ENCODE measurements at regions not wholly inside any gene's neighbourhood (a gene's known extent, or its start where the extent isn't known, plus 50 kb on each side); places are given as distances from the start of the nearest gene placed in this dataset.
"Not testable (repeated sequence)": the region's sequence is repeated elsewhere in the genome, so short reads cannot be mapped to it uniquely, and the experiment has no call there.

- DNase-seq: no peak
Observed at GRCh38 chr2:34005901-34006300, 406.8 kb upstream of the FAM98A start.

GRCh38 chr2:34004936-34005335 is 405.8 kb upstream of the FAM98A start:
- peak in 18 of 51 donors; percentile 2 to 49 (median 12) for DNase-seq

- DNase-seq: peak in 1 of 51 donors; percentile 1
Observed at GRCh38 chr2:34003795-34004194, 404.7 kb upstream of the FAM98A start.

- DNase-seq: no peak
Observed at GRCh38 chr2:34001557-34001956, 402.5 kb upstream of the FAM98A start.

- no peak for DNase-seq
Observed at GRCh38 chr2:33984131-33984530, 385.0 kb upstream of the FAM98A start.

GRCh38 chr2:33978471-33978870 is 379.4 kb upstream of the FAM98A start:
- no peak for DNase-seq

- no peak for DNase-seq
Observed at GRCh38 chr2:33975498-33975897, 376.4 kb upstream of the FAM98A start.

GRCh38 chr2:33967103-33967502 is 368.0 kb upstream of the FAM98A start:
- no peak for DNase-seq

- no peak for DNase-seq
Observed at GRCh38 chr2:33958591-33958990, 359.5 kb upstream of the FAM98A start.

GRCh38 chr2:33949371-33949770 is 350.3 kb upstream of the FAM98A start:
- no peak for DNase-seq

GRCh38 chr2:33946193-33946592 is 347.1 kb upstream of the FAM98A start:
- DNase-seq: no peak

GRCh38 chr2:33933203-33933602 is 334.1 kb upstream of the FAM98A start:
- DNase-seq: no peak

GRCh38 chr2:33931164-33931563 is 332.1 kb upstream of the FAM98A start:
- DNase-seq: no peak

GRCh38 chr2:33929467-33929866 is 330.4 kb upstream of the FAM98A start:
- DNase-seq: no peak

GRCh38 chr2:33927756-33928155 is 328.7 kb upstream of the FAM98A start:
- no peak for DNase-seq

GRCh38 chr2:33925311-33925710 is 326.2 kb upstream of the FAM98A start:
- no peak for DNase-seq

GRCh38 chr2:33924586-33925169 is 325.6 kb upstream of the FAM98A start:
- no peak for DNase-seq

- DNase-seq: no peak
Observed at GRCh38 chr2:33917252-33917651, 318.2 kb upstream of the FAM98A start.

GRCh38 chr2:33913071-33913616 is 314.0 kb upstream of the FAM98A start:
- DNase-seq: no peak

GRCh38 chr2:33911327-33911726 is 312.2 kb upstream of the FAM98A start:
- no peak for DNase-seq

GRCh38 chr2:33909945-33910695 is 311.0 kb upstream of the FAM98A start:
- DNase-seq: no peak

GRCh38 chr2:33907866-33908265 is 308.8 kb upstream of the FAM98A start:
- DNase-seq: no peak

GRCh38 chr2:33906129-33906528 is 307.0 kb upstream of the FAM98A start:
- not testable (repeated sequence) for DNase-seq
